ENCODE measurements at regions not wholly inside any gene's neighbourhood (a gene's known extent, or its start where the extent isn't known, plus 50 kb on each side); places are given as distances from the start of the nearest gene placed in this dataset.

GRCh38 chr1:200299571-200299970 is 110.3 kb downstream of the ZNF281 start:
- TF ChIP-seq MAX (IDR thresholded peaks at IDR 0.05) (no peak), CTCF (IDR thresholded peaks at IDR 0.05; ENCODE audit: low read depth, low read length, missing input control) (no peak), TAF1 (conservative IDR thresholded peaks at IDR 0.05) (no peak), REST (IDR thresholded peaks at IDR 0.05) (no peak), EGR1 (IDR thresholded peaks at IDR 0.05; ENCODE audit: low read depth in 2 of 2) (no peak), YY1 (IDR thresholded peaks at IDR 0.05) (no peak), GABPA (IDR thresholded peaks at IDR 0.05 in 1 of 2, conservative IDR thresholded peaks at IDR 0.05 in 1 of 2) (no peak), JUND (IDR thresholded peaks at IDR 0.05) (no peak), RAD21 (IDR thresholded peaks at IDR 0.05) (no peak), FOXA1 (IDR thresholded peaks at IDR 0.05) (no peak), HNF4A (conservative IDR thresholded peaks at IDR 0.05) (no peak)

Measured in liver (tissue), 3 donors.